ENCODE measurements at regions not wholly inside any gene's neighbourhood (a gene's known extent, or its start where the extent isn't known, plus 50 kb on each side); places are given as distances from the start of the nearest gene placed in this dataset.

- no peak for DNase-seq (ENCODE audit: low spot score)
These were observed 97.0 kb downstream of the DISP1 start for GRCh38 chr1:222911866-222912265.

- DNase-seq (ENCODE audit: low spot score) = no peak
These were observed 97.9 kb downstream of the DISP1 start for GRCh38 chr1:222912730-222913129.

GRCh38 chr1:222914861-222915632, 100.2 kb downstream of the DISP1 start:
- no peak for DNase-seq (ENCODE audit: low spot score)

- DNase-seq (ENCODE audit: low spot score) = no peak
These were observed 101.3 kb downstream of the DISP1 start for GRCh38 chr1:222916100-222916499.

- DNase-seq (ENCODE audit: low spot score) = peak; percentile 59
These were observed 104.1 kb downstream of the DISP1 start for GRCh38 chr1:222918801-222919477.

GRCh38 chr1:222919478-222919865, 104.6 kb downstream of the DISP1 start:
- peak; percentile 50 for DNase-seq (ENCODE audit: low spot score)

GRCh38 chr1:222920169-222920568, 105.3 kb downstream of the DISP1 start:
- no peak for DNase-seq (ENCODE audit: low spot score)

GRCh38 chr1:222921945-222922344, 107.1 kb downstream of the DISP1 start:
- DNase-seq (ENCODE audit: low spot score) = no peak

- DNase-seq (ENCODE audit: low spot score) = no peak
These were observed 108.7 kb downstream of the DISP1 start for GRCh38 chr1:222923506-222923905.

GRCh38 chr1:222924136-222924706, 109.4 kb downstream of the DISP1 start:
- DNase-seq (ENCODE audit: low spot score) = no peak

- DNase-seq (ENCODE audit: low spot score) = peak; percentile 90
These were observed 111.7 kb downstream of the DISP1 start for GRCh38 chr1:222926566-222926965.

- DNase-seq (ENCODE audit: low spot score) = no peak
These were observed 112.2 kb downstream of the DISP1 start for GRCh38 chr1:222927031-222927430.

- DNase-seq (ENCODE audit: low spot score) = peak; percentile 38
These were observed 113.4 kb downstream of the DISP1 start for GRCh38 chr1:222928212-222928611.

GRCh38 chr1:222930070-222930469, 115.2 kb downstream of the DISP1 start:
- no peak for DNase-seq (ENCODE audit: low spot score)

GRCh38 chr1:222931023-222931422, 116.2 kb downstream of the DISP1 start:
- DNase-seq (ENCODE audit: low spot score) = no peak

- no peak for DNase-seq (ENCODE audit: low spot score)
These were observed 118.4 kb downstream of the DISP1 start for GRCh38 chr1:222933273-222933672.

GRCh38 chr1:222935239-222935900, 120.5 kb downstream of the DISP1 start:
- DNase-seq (ENCODE audit: low spot score) = no peak

- DNase-seq (ENCODE audit: low spot score) = no peak
These were observed 121.2 kb downstream of the DISP1 start for GRCh38 chr1:222936042-222936441.

GRCh38 chr1:222938986-222939385, 124.1 kb downstream of the DISP1 start:
- DNase-seq (ENCODE audit: low spot score) = no peak

- no peak for DNase-seq (ENCODE audit: low spot score)
These were observed 125.3 kb downstream of the DISP1 start for GRCh38 chr1:222940095-222940494.

GRCh38 chr1:222940906-222941305, 126.1 kb downstream of the DISP1 start:
- no peak for DNase-seq (ENCODE audit: low spot score)

- no peak for DNase-seq (ENCODE audit: low spot score)
These were observed 126.6 kb downstream of the DISP1 start for GRCh38 chr1:222941425-222941824.

GRCh38 chr1:222946436-222946835, 131.6 kb downstream of the DISP1 start:
- no peak for DNase-seq (ENCODE audit: low spot score)

Measured in H4 (cell line).